ENCODE measurements at regions not wholly inside any gene's neighbourhood (a gene's known extent, or its start where the extent isn't known, plus 50 kb on each side); places are given as distances from the start of the nearest gene placed in this dataset.

- TF ChIP-seq CTCF (IDR thresholded peaks at IDR 0.05) (no peak), POLR2A (IDR thresholded peaks at IDR 0.05) (no peak)
Measured at GRCh38 chr11:55474321-55474720, 79.9 kb upstream of the OR4C15 start.

Data from sigmoid colon (tissue), 3 donors.